ENCODE measurements at regions not wholly inside any gene's neighbourhood (a gene's known extent, or its start where the extent isn't known, plus 50 kb on each side); places are given as distances from the start of the nearest gene placed in this dataset.

- DNase-seq (no peak), ATAC-seq (no peak)
- TF ChIP-seq CTCF (IDR thresholded peaks at IDR 0.05) = no peak
- intact Hi-C loops (cut with micrococcal nuclease) = no loop called here
- no peaks in the 10 kb centered on the region for H3K4me1 ChIP-seq (ENCODE audit: control insufficient read depth, insufficient read depth, low read length)
- peaks cover 0 to 3% of the 10 kb centered on the region in 2 donors for H3K9me3 Mint-ChIP-seq
- no peak overlapping the region for H3K27ac ChIP-seq (ENCODE audit: low read length)
- H3K27me3 ChIP-seq (ENCODE audit: control insufficient read depth, insufficient read depth, low read length) = no peaks in the 10 kb centered on the region
- H3K36me3 Mint-ChIP-seq = no peaks in the 10 kb centered on the region
- no peaks in the 10 kb centered on the region for H3K36me3 ChIP-seq (ENCODE audit: control insufficient read depth, insufficient read depth, low read length)
- no peaks in the 10 kb centered on the region for H3K9me3 ChIP-seq (ENCODE audit: control insufficient read depth, insufficient read depth, low read length)
- H3K4me3 ChIP-seq (ENCODE audit: low read length) = no peak overlapping the region
- H3K27ac Mint-ChIP-seq = no peak overlapping the region
- H3K4me3 Mint-ChIP-seq = no peak overlapping the region
- 90% methylated on average over 8 of the region's 8 CpGs for WGBS (ENCODE audit: insufficient coverage)
- H3K27me3 Mint-ChIP-seq (ENCODE audit: low read depth in 2 of 2) = peaks cover 0 to 15% of the 10 kb centered on the region in 2 donors
- peaks cover 0 to 4% of the 10 kb centered on the region in 2 donors for H3K4me1 Mint-ChIP-seq
Observed at GRCh38 chr17:72354071-72354470, 233.3 kb downstream of the SOX9 start.

- Mint-ChIP-seq H3K4me3 (no peak overlapping the region), H3K4me1 (no peaks in the 10 kb centered on the region), H3K27me3 (ENCODE audit: low read depth in 2 of 2) (peaks cover 0 to 14% of the 10 kb centered on the region in 2 donors), H3K36me3 (no peaks in the 10 kb centered on the region), H3K9me3 (peaks cover 0 to 3% of the 10 kb centered on the region in 2 donors), H3K27ac (no peak overlapping the region)
- Histone ChIP-seq H3K27ac (ENCODE audit: low read length) (no peak overlapping the region), H3K36me3 (ENCODE audit: control insufficient read depth, insufficient read depth, low read length) (no peaks in the 10 kb centered on the region), H3K4me3 (ENCODE audit: low read length) (no peak overlapping the region), H3K27me3 (ENCODE audit: control insufficient read depth, insufficient read depth, low read length) (no peaks in the 10 kb centered on the region), H3K4me1 (ENCODE audit: control insufficient read depth, insufficient read depth, low read length) (no peaks in the 10 kb centered on the region), H3K9me3 (ENCODE audit: control insufficient read depth, insufficient read depth, low read length) (no peaks in the 10 kb centered on the region)
- DNase-seq (no peak), ATAC-seq (no peak)
- TF ChIP-seq CTCF (IDR thresholded peaks at IDR 0.05) = no peak
- 83% methylated on average over 3 of the region's 3 CpGs for WGBS (ENCODE audit: insufficient coverage)
- intact Hi-C loops (cut with micrococcal nuclease) = no loop called here
Observed at GRCh38 chr17:72357764-72358365, 237.0 kb downstream of the SOX9 start.

- ATAC-seq (no peak), DNase-seq (no peak)
- H3K27me3 ChIP-seq (ENCODE audit: control insufficient read depth, insufficient read depth, low read length) = no peaks in the 10 kb centered on the region
- no peaks in the 10 kb centered on the region for H3K9me3 ChIP-seq (ENCODE audit: control insufficient read depth, insufficient read depth, low read length)
- Mint-ChIP-seq H3K27ac (no peak overlapping the region), H3K4me3 (no peak overlapping the region), H3K4me1 (no peaks in the 10 kb centered on the region), H3K9me3 (peaks cover 0 to 3% of the 10 kb centered on the region in 2 donors), H3K36me3 (no peaks in the 10 kb centered on the region), H3K27me3 (ENCODE audit: low read depth in 2 of 2) (peaks cover 0 to 8% of the 10 kb centered on the region in 2 donors)
- no peak overlapping the region for H3K4me3 ChIP-seq (ENCODE audit: low read length)
- TF ChIP-seq CTCF (IDR thresholded peaks at IDR 0.05) = no peak
- intact Hi-C loops (cut with micrococcal nuclease) = no loop called here
- H3K4me1 ChIP-seq (ENCODE audit: control insufficient read depth, insufficient read depth, low read length) = no peaks in the 10 kb centered on the region
- no peaks in the 10 kb centered on the region for H3K36me3 ChIP-seq (ENCODE audit: control insufficient read depth, insufficient read depth, low read length)
- no peak overlapping the region for H3K27ac ChIP-seq (ENCODE audit: low read length)
Observed at GRCh38 chr17:72358465-72358864, 237.6 kb downstream of the SOX9 start.

GRCh38 chr17:72359274-72359673 lies 238.5 kb downstream of the SOX9 start:
- no peak overlapping the region for H3K27ac Mint-ChIP-seq
- peaks cover 0 to 3% of the 10 kb centered on the region in 2 donors for H3K9me3 Mint-ChIP-seq
- no peak overlapping the region for H3K27ac ChIP-seq (ENCODE audit: low read length)
- no peak overlapping the region for H3K4me3 ChIP-seq (ENCODE audit: low read length)
- H3K27me3 ChIP-seq (ENCODE audit: control insufficient read depth, insufficient read depth, low read length) = no peaks in the 10 kb centered on the region
- no peak overlapping the region for H3K4me3 Mint-ChIP-seq
- DNase-seq (no peak), ATAC-seq (no peak)
- intact Hi-C loops (cut with micrococcal nuclease) = no loop called here
- no peaks in the 10 kb centered on the region for H3K9me3 ChIP-seq (ENCODE audit: control insufficient read depth, insufficient read depth, low read length)
- WGBS (ENCODE audit: insufficient coverage) = 92% methylated on average over 2 of the region's 2 CpGs
- no peaks in the 10 kb centered on the region for H3K36me3 ChIP-seq (ENCODE audit: control insufficient read depth, insufficient read depth, low read length)
- no peaks in the 10 kb centered on the region for H3K4me1 Mint-ChIP-seq
- H3K4me1 ChIP-seq (ENCODE audit: control insufficient read depth, insufficient read depth, low read length) = no peaks in the 10 kb centered on the region
- peaks cover 0 to under 1% of the 10 kb centered on the region in 2 donors for H3K27me3 Mint-ChIP-seq (ENCODE audit: low read depth in 2 of 2)
- TF ChIP-seq CTCF (IDR thresholded peaks at IDR 0.05) = no peak
- H3K36me3 Mint-ChIP-seq = no peaks in the 10 kb centered on the region

All from natural killer cell (primary cell).